OCI-LY1 (cell line): ENCODE measurements at regions not wholly inside any gene's neighbourhood (a gene's known extent, or its start where the extent isn't known, plus 50 kb on each side); places are given as distances from the start of the nearest gene placed in this dataset.

Experiments
- CTCF ChIP-seq: fragments of 200-600 bp; sonication (generic), shearing (Covaris generic); IDR thresholded peaks from 2 replicates; pipeline ENCODE4 v1.5.1; 2017; ENCODE audit warnings: mild to moderate bottlenecking, antibody characterized with exemption, low read length, moderate library complexity, mixed read lengths
- EZH2 ChIP-seq: fragments of 200-600 bp; sonication (generic), shearing (Covaris generic); IDR thresholded peaks from 2 replicates; pipeline ENCODE4 v1.8.0; 2017; ENCODE audit warnings: borderline replicate concordance, mixed run types, mild to moderate bottlenecking, antibody characterized with exemption, low read length, moderate library complexity, mixed read lengths

DNA sequence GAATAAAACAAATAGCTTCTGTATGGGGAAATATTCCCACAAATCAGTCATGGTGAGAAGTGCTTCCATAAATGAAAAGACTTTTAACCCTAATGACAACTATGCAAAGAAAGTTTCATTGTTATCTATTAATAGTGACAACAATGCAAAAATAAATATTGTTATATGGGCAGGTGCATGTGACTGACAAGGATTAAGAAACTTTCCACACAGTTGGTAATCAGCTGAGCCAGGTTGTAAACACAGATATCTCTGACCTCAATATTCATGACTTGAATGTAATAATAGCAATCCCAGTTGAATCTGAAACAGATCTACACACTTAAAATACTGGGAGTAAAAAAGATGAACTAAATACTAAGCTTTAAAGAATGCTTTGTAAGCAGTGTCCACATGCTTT, 517.0 kb upstream of the SOX11 start:
- no peak for TF ChIP-seq CTCF
- no peak for TF ChIP-seq EZH2
